GM23338 (cell line): ENCODE measurements at regions not wholly inside any gene's neighbourhood (a gene's known extent, or its start where the extent isn't known, plus 50 kb on each side); places are given as distances from the start of the nearest gene placed in this dataset.

Experiments used
- ATAC-seq: fragments of 200-7000 bp; cut with Tn5 transposase; 3 replicates; pipeline ENCODE4 v1.9.1; 2020
- DNase-seq: peaks from one replicate; pipeline ENCODE4 v3.0.0-alpha.2; 2015; ENCODE audit warnings: low spot score
- H2AFZ ChIP-seq: fragments of 200-600 bp; sonication (generic); 2 replicates; pipeline ENCODE4 v1.8.0; 2016; ENCODE audit warnings: antibody characterized with exemption, mild to moderate bottlenecking, moderate library complexity
- H3F3A ChIP-seq: fragments of 200-600 bp; sonication (generic); replicated peaks from 2 replicates; pipeline ENCODE4 v1.8.0; 2017; ENCODE audit warnings: antibody characterized with exemption, mixed run types, low read depth
- H3K27ac ChIP-seq: fragments of 200-600 bp; sonication (generic); 2 replicates; pipeline ENCODE4 v1.6.1; 2016; ENCODE audit warnings: low read depth
- H3K27me3 ChIP-seq: fragments of 200-600 bp; sonication (generic); 2 replicates; pipeline ENCODE4 v1.8.0; 2016; ENCODE audit warnings: mild to moderate bottlenecking, mixed run types, moderate library complexity; ENCODE audit not compliant: insufficient read depth
- H3K36me3 ChIP-seq: fragments of 200-600 bp; sonication (generic); 2 replicates; pipeline ENCODE4 v1.8.0; 2016; ENCODE audit warnings: mild to moderate bottlenecking; ENCODE audit not compliant: insufficient read depth
- H3K4me1 ChIP-seq: fragments of 200-600 bp; sonication (generic); 2 replicates; pipeline ENCODE4 v1.8.0; 2016; ENCODE audit warnings: mild to moderate bottlenecking, moderate library complexity; ENCODE audit not compliant: insufficient read depth
- H3K4me2 ChIP-seq: fragments of 200-600 bp; sonication (generic); 2 replicates; pipeline ENCODE4 v1.7.1; 2017; ENCODE audit warnings: mixed run types
- H3K4me3 ChIP-seq: fragments of 200-600 bp; sonication (generic); 2 replicates; pipeline ENCODE4 v1.6.1; 2016; ENCODE audit warnings: mixed run types
- H3K79me2 ChIP-seq: fragments of 200-600 bp; sonication (generic); replicated peaks from 2 replicates; pipeline ENCODE4 v1.8.0; 2017; ENCODE audit warnings: mild to moderate bottlenecking; ENCODE audit not compliant: insufficient read depth
- H3K9me2 ChIP-seq: fragments of 200-600 bp; sonication (generic); 2 replicates; pipeline ENCODE4 v1.8.0; 2017; ENCODE audit not compliant: insufficient read depth
- H4K20me1 ChIP-seq: fragments of 200-600 bp; sonication (generic); replicated peaks from 2 replicates; pipeline ENCODE4 v1.8.0; 2017; ENCODE audit warnings: mild to moderate bottlenecking; ENCODE audit not compliant: insufficient read depth
- H3K27ac Mint-ChIP-seq: 2 replicates; pipeline ENCODE4 v1.8.0; 2020; ENCODE audit warnings: inconsistent platforms, mild to moderate bottlenecking, moderate library complexity, mixed read lengths
- H3K27me3 Mint-ChIP-seq: 3 replicates; pipeline ENCODE4 v1.8.0; 2022; ENCODE audit warnings: low read depth, mild to moderate bottlenecking, moderate library complexity, mixed read lengths, inconsistent platforms; ENCODE audit not compliant: insufficient read depth, poor library complexity
- H3K36me3 Mint-ChIP-seq: 3 replicates; pipeline ENCODE4 v1.8.0; 2021; ENCODE audit warnings: low read depth, mild to moderate bottlenecking, inconsistent platforms, moderate library complexity, mixed read lengths
- H3K4me1 Mint-ChIP-seq: 3 replicates; pipeline ENCODE4 v1.8.0; 2020; ENCODE audit warnings: mild to moderate bottlenecking, inconsistent platforms, mixed read lengths
- H3K4me3 Mint-ChIP-seq: 3 replicates; pipeline ENCODE4 v1.8.0; 2021; ENCODE audit warnings: moderate library complexity, mild to moderate bottlenecking, inconsistent platforms, mixed read lengths
- H3K9me3 Mint-ChIP-seq: 3 replicates; pipeline ENCODE4 v1.8.0; 2020; ENCODE audit warnings: moderate library complexity, mild to moderate bottlenecking, inconsistent platforms, mixed read lengths
- CTCF ChIP-seq, 2 experiments: fragments of 200-600 bp in 1 of 2; sonication (generic) in 1 of 2; conservative IDR thresholded peaks; 2 replicates each; pipeline versions ENCODE4 v1.5.1 to v1.6.1; 2016 to 2017; ENCODE audit warnings: antibody characterized with exemption in 2 of 2, low read depth in 2 of 2, mild to moderate bottlenecking in 2 of 2, moderate library complexity in 1 of 2
- ETS1 ChIP-seq: IDR thresholded peaks from 2 replicates; pipeline ENCODE4 v1.6.1; 2016; ENCODE audit warnings: antibody characterized with exemption
- EZH2 ChIP-seq: fragments of 200-600 bp; sonication (generic); IDR thresholded peaks from one replicate; pipeline ENCODE4 v1.8.0; 2017; ENCODE audit warnings: antibody characterized with exemption, mild to moderate bottlenecking, low read depth; ENCODE audit not compliant: unreplicated experiment
- EZH2phosphoT487 ChIP-seq: fragments of 200-600 bp; sonication (generic); IDR thresholded peaks from one replicate; pipeline ENCODE4 v1.8.1; 2018; ENCODE audit warnings: antibody characterized with exemption; ENCODE audit not compliant: unreplicated experiment
- JUNB ChIP-seq: IDR thresholded peaks from one replicate; pipeline ENCODE4 v1.6.1; 2016; ENCODE audit warnings: antibody characterized with exemption; ENCODE audit not compliant: unreplicated experiment
- NANOG ChIP-seq: IDR thresholded peaks from 2 replicates; pipeline ENCODE4 v1.6.1; 2016; ENCODE audit warnings: antibody characterized with exemption, borderline replicate concordance
- POLR2AphosphoS5 ChIP-seq: IDR thresholded peaks from 2 replicates; pipeline ENCODE4 v1.6.1; 2016; ENCODE audit warnings: antibody characterized with exemption, low read depth
- REST ChIP-seq: IDR thresholded peaks from one replicate; pipeline ENCODE4 v1.6.1; 2018; ENCODE audit warnings: antibody characterized with exemption; ENCODE audit not compliant: unreplicated experiment
- STAT1 ChIP-seq: IDR thresholded peaks from one replicate; pipeline ENCODE4 v1.6.1; 2016; ENCODE audit warnings: antibody characterized with exemption; ENCODE audit not compliant: unreplicated experiment
- ZNF114 ChIP-seq: fragments of 250-450 bp; sonication (Bioruptor Pico); IDR thresholded peaks from 2 replicates; pipeline ENCODE4 v1.5.0; 2020; ENCODE audit warnings: mild to moderate bottlenecking, moderate library complexity
- ZNF331 ChIP-seq: fragments of 250-450 bp; sonication (Bioruptor Pico); IDR thresholded peaks from 2 replicates; pipeline ENCODE4 v1.5.0; 2020; ENCODE audit warnings: low read depth, mild to moderate bottlenecking, moderate library complexity
- ZNF462 ChIP-seq: fragments of 250-450 bp; sonication (Bioruptor Pico); IDR thresholded peaks from 2 replicates; pipeline ENCODE4 v1.5.0; 2020; ENCODE audit warnings: mild to moderate bottlenecking, moderate library complexity

- H3K36me3 Mint-ChIP-seq: peaks cover 6% of the 10 kb centered on the region; the same call in 2 of the 3 replicates
- Histone ChIP-seq H3K27me3 (no peaks in the 10 kb centered on the region), H4K20me1 (no peaks in the 10 kb centered on the region), H3K27ac (no peak overlapping the region), H3F3A (no peaks in the 10 kb centered on the region), H2AFZ (no peak overlapping the region), H3K4me3 (no peak overlapping the region), H3K4me2 (no peak overlapping the region), H3K9me2 (no peaks in the 10 kb centered on the region), H3K36me3 (no peaks in the 10 kb centered on the region), H3K79me2 (no peaks in the 10 kb centered on the region), H3K4me1 (no peaks in the 10 kb centered on the region)
- H3K4me3 Mint-ChIP-seq: no peak overlapping the region
- DNase-seq (no peak), ATAC-seq (no peak)
- H3K9me3 Mint-ChIP-seq: peaks cover 12% of the 10 kb centered on the region
- TF ChIP-seq ETS1 (no peak), EZH2phosphoT487 (no peak), REST (no peak), NANOG (no peak), ZNF331 (CRISPR knock-in tag) (no peak), STAT1 (no peak), ZNF462 (CRISPR knock-in tag) (no peak), ZNF114 (no peak), CTCF (conservative IDR thresholded peaks at IDR 0.05; ENCODE audit: low read depth in 2 of 2) (no peak), EZH2 (no peak), POLR2AphosphoS5 (no peak), JUNB (no peak)
- peaks cover 3% of the 10 kb centered on the region; the same call in 1 of the 3 replicates for H3K4me1 Mint-ChIP-seq
- H3K27me3 Mint-ChIP-seq: no peaks in the 10 kb centered on the region
- no peak overlapping the region for H3K27ac Mint-ChIP-seq
Observed at GRCh38 chr18:61019338-61020301, 313.6 kb upstream of the CDH20 start.
